Vagina (tissue), 2 donors: ENCODE measurements at regions not wholly inside any gene's neighbourhood (a gene's known extent, or its start where the extent isn't known, plus 50 kb on each side); places are given as distances from the start of the nearest gene placed in this dataset.

Source experiments
- CTCF ChIP-seq, 3 experiments: fragments of 450-650 bp in 2 of 3; fragments of 200-600 bp in 1 of 3; sonication (generic) in 1 of 3; IDR thresholded peaks; one replicate each; pipeline ENCODE4 v1.5.1; 2017 to 2019; ENCODE audit warnings: antibody characterized with exemption in 3 of 3, mild to moderate bottlenecking in 2 of 3, moderate library complexity in 2 of 3
- POLR2AphosphoS5 ChIP-seq, 2 donors: sonication (generic); formaldehyde crosslinking; IDR thresholded peaks; one replicate each; pipeline ENCODE4 v1.9.0; 2017; ENCODE audit warnings: antibody characterized with exemption in 2 of 2, mild to moderate bottlenecking in 2 of 2, low read depth in 1 of 2; ENCODE audit not compliant: insufficient read depth in 1 of 2

- TF ChIP-seq POLR2AphosphoS5 (IDR thresholded peaks at IDR 0.05; ENCODE audit: insufficient read depth in 1 of 2, low read depth in 1 of 2) (no peak), CTCF (IDR thresholded peaks at IDR 0.05) (no peak)
These were observed 293.0 kb downstream of the RDH14 start for GRCh38 chr2:18267501-18267900.
